COLO668 (cell line): ENCODE measurements at regions not wholly inside any gene's neighbourhood (a gene's known extent, or its start where the extent isn't known, plus 50 kb on each side); places are given as distances from the start of the nearest gene placed in this dataset.
A peak's percentile ranks its signal among the peaks of the same experiment; 100 is the strongest.
"Not testable (repeated sequence)": the region's sequence is repeated elsewhere in the genome, so short reads cannot be mapped to it uniquely, and the experiment has no call there.

Experiments
- DNase-seq: peaks from one replicate; lab custom pipeline; 2025; ENCODE audit not compliant: unreplicated experiment; lab: John Stamatoyannopoulos, UW

DNA sequence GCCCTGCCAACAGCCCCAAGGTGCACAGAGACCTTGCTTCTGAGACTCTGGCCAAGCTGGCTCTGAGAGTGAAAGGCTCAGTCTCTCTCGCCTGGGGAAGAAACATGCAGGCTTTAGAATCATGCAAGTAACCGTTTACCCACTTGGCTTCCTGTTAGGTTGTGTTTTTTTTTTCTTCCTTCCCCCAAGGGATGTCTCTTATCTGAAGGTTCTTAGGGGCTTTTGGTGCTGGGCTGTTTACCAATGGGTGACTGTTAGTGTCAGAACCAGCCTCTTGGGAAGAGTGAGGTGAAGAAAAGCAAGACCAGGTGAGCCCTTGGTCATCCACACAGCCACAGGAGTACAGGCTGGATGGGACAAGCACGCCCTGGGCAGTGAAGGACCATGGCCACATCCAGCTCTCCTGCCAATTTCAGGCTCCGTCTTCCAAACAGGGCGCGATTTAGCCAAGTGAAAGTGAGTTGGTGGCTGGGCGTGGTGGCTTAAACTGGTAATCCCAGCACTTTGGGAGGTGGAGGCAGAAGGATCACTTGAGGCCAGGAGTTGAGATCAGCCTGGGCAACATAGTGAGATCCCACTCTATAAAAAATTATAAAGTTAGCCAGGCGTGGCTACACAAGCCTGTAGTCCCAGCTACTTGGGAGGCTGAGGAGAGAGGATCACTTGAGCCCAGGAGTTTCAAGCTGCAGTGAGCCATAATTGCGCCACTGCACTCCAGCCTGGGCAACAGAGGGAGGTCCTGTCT is 76.3 kb upstream of the CUX1 start:
- no peak for DNase-seq

DNA sequence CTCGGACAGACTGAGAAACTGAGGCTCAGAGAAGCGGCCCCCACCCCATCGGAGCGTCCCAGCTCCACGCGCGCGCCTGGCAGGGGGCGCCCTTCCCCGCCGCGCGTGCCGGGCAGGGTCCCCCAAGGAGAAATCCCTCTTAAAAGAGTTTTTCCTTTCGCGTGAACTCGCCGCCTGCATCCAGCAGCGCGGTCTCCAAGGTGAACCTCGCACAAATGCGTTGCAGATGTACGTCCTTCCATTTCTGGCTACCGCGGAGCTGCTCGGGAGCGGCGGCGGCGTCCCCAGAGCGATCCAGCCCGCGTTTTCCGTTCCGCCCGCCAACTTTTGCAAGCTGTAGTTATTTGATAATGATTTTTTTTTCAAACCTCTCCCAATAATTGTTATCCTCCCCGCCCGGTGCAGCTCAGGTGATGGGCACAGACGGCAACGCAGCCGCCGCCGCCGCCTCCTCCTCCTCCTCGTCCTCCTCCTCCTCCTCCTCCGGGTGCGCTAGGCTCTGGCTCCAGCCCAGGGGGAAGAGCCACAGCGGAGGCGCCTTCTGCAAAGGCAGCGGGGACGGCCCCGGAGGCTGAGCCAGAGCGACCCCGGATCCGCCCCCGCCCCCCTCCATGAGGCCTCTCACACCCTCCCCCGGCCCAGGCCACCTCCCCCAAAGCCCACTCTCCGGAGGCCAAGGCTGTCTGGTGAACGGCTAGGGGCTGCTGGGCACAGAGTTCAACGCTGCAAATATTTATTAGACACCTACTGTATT is 74.0 kb upstream of the CUX1 start:
- peak; percentile 56 for DNase-seq

DNA sequence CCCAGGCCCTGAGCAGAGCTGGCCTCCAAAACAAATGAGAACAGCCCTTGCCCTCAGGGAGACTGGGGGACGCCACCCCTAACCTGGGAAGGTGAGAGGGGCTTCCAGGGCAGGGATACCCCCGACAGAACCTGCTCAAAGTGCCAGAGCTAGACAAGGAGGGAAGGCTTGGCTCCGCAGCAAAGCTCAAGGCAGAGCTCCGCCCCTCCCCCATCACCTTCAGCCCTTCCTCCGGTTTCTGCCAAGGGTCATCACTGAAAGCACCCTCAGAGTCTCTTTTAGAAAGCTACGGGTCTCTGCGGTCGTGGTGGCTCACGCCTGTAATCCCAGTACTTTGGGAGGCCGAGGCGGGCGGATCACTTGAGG is 73.4 kb upstream of the CUX1 start:
- DNase-seq: no peak

DNA sequence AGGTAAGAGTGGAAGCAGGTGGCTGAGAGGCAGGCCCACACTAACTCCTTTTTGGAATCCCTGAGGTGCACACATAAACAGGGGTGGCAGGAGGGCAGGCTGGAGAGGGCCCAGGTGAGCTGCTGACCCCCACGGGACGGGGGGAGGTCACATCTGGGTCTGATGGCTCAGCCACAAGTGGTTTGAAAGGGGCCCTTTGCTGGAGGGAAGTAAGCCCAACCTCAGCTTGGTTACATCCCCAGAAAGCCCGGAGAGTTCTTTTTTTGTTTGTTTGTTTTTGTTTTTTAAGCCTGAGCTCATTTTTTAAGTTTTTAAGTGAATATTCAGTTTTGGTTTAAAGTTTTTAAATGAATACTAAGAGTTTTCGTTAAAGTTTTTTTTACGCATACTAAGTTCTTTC is 72.8 kb upstream of the CUX1 start:
- DNase-seq: no peak

DNA sequence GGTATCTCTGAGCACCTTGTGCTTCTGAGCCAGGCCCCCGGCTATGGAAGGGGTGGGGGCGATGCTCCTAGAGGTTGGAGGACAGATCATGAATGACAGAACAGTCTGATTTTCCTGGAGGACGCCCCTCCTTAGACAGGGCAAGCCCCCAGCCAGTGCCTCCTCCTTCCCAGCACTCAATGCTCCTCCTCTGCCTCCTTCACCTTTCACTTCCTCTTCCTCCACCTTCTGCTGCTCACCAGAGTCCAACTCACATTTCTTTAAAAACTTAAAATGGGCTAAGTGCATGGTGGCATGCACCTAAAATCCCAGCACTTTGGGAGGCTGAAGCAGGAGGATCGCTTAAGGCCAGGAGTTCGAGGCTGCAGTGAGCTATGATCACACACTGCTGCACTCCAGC is 71.1 kb upstream of the CUX1 start:
- no peak for DNase-seq

DNA sequence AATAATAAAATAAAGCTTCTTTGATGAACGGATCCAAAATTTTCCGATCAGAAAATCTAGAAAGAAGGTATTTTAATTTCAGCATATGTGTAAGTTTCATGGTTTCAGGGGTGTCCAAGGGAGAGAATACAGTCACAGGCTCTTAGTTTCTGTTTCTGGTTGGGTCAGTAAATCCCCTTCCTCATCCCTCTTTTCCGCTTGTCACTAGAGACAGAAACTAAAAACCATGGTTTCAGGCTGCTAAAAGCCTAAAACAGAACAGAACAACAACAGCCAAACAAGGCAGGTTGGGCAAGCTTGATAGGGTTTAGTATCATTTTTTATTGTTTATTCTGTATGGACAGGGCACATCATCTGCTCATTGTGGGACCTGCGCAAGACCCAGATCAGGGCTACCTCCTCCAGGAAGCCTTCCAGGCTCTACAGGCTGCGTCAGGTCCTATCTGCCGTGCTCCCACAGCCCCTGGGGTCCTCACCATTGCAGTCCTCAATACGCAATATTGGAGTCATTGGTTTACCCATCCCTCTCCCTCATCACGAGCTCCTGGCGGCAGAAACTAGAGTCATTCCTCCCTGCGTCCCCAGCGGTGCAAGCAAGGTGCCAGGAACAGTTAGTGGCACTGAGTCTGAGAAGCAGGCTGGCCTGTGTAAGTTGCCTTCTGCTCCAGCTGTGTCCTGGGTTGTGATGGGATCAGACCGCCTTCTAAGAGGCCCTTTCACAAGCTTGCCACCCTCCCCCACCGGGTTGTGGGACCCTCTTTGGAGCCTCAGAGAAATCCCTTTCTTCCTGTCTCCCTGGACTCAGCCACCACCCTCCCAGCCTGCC is 70.2 kb upstream of the CUX1 start:
- no peak for DNase-seq

DNA sequence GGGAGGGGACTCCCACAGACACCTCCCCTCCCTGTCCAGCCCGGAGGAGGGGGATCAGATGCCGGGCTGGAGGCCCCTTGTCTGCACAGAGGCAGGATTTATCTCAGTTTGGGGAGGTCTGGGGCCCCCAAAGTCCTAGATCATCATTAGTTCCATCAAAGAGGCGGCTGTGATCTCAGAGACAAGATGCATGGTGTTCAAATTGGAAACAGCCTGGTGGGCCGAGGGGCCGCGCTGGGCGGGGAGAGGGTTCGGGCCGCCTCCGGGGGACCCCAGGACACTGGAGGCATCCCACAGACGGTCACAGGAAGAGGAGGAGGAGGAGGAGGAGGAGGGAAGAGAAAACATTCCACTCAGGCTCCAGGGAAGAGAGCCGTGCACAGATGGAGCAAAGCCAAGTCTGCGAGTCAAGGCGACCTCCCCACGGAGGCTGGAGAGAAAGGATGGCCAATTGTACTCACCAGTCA is 69.5 kb upstream of the CUX1 start:
- no peak for DNase-seq

DNA sequence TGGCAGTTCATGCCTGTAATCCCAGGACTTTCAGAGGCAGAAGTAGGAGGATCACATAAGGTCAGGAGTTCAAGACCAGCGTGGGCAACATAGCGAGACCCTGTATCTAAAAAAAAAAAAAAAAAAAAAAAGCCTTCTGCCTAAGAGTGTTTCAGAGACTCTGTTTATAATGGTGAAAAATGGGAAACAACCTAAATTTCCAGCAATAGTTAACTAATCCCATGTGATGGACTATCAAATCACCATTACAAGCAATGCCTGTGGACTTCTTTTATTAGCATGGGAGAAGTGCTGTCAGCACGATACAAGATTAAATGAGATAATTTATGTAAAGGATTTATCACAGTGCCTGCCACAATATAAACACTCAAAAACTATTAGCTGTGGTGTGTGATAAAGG is 67.5 kb upstream of the CUX1 start:
- no peak for DNase-seq

DNA sequence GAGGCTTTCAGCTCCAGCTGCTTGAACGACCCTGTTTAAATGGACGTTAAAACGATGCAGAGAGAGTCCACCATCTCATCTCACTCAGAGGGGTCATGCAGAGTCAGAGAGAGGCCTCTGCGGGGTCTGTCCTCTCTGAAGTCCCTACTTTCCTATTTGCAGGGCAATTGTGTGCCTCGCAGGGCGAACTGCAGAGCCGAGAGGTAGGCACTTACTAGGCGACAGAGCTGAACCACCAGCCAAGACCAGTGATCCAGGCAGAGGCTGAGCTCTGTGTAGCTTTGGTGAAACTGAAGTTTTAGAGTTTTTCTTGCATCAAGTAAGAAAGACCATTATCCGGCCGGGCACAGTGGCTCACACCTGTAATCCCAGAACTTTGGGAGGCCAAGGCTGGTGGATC is 64.1 kb upstream of the CUX1 start:
- no peak for DNase-seq

DNA sequence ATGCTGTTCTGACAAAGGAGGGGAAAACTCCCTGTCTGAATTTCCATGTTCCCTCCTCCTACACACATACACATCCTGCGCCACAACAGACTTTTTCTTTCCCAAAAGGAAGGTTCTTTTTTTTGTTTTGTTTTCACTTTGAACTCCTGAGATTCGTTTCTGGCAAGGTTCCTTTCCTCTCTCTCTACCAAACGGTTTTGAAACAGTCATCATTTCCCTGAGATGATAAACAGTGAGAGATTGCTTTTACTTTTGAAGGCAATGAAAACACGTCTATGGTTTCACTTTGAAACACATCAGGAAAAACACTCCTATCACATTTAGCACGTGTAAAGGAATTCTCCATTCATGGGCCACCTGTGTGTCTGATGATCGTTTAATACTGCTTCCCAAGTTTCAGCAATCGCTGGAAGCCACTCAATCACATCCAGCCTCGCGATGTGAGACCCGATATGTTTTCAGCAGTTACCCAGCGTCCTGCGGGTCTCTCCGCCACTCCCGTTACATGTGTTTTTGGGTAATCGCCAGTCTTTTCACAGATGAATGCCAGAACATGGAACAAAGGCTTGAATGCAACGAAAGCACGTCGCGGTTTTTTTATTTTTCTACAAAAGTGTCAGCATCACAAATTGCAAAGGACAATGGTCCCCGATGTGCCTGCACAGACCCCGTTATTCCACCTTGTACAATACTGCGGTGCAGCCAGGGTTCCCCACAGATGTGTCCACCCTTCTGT is 62.8 kb upstream of the CUX1 start:
- DNase-seq: no peak

DNA sequence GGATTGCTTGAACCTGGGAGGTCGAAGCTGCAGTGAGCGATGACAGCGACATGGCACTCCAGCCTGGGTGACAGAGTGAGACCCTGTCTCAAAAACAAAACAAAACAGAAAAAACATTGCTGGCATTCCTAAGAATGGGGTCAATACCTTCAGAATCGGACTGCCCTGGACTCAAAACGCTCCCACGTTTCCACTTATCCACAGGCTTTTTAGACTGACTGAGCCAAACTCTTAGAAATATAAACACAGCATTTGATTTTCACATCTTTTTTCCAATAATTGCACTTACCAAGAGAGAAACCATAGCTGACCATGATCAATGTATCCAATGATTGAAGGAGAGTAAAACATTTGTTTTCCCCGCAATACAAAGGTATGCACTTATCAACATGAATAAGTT is 59.5 kb upstream of the CUX1 start:
- DNase-seq: no peak

DNA sequence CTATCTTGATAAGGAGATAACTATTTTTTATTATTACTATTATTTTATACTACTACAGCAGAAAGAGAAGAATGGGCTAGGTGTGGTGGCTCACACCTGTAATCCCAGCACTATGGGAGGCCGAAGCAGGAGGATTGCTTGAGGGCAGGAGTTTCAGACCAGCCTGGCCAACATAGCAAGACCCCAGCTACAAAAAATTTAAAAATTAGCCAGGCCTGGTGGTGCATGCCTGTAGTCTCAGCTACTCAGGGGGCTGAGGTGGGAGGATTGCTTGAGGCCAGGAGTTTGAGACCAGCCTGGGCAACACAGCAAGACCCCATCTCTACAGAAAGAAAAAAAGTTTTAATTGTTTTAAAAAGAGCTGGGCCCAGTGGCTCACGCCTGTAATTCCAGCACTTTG is 58.9 kb upstream of the CUX1 start:
- DNase-seq: not testable (repeated sequence)

DNA sequence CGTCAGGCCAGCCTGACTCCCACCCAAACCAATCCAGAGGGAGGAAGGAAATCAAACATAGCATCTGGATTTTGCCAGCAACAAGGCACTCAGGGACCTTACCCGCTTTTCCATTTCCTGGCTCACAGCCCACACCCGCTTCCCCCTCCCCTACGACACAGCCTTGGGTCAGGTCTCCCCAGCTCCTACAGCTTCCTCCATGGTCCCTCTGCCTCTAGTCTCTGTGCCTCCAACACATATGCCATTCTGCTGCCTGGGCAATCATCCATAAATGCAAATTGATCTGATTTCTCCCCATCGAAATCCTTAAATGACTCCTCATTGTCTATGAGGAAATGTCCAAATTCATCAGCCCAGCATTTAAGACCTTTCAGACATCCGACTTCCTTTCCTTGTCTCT is 53.2 kb upstream of the CUX1 start:
- no peak for DNase-seq

DNA sequence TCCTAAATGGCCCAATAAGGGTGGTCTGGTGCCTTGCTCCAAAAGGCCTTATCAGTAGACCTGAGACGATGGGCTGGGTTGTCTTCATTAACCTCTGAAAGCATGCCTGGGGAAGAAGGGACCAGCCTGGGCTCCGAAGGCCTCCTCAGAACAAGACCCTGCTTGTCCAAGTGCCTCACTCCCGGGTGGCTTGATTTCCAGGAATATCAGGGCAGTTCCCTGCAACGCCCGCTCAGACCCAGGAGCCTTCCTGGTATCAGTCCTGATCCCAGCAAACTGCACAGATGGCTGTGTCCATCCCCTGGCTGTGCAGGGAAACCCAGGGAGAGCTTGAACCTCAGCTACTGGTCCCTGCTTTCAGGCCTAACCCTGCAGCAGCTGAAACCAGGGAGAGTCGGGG is 49.9 kb upstream of the CUX1 start:
- no peak for DNase-seq
